ENCODE measurements at regions not wholly inside any gene's neighbourhood (a gene's known extent, or its start where the extent isn't known, plus 50 kb on each side); places are given as distances from the start of the nearest gene placed in this dataset.
"Not testable (repeated sequence)": the region's sequence is repeated elsewhere in the genome, so short reads cannot be mapped to it uniquely, and the experiment has no call there.

DNA sequence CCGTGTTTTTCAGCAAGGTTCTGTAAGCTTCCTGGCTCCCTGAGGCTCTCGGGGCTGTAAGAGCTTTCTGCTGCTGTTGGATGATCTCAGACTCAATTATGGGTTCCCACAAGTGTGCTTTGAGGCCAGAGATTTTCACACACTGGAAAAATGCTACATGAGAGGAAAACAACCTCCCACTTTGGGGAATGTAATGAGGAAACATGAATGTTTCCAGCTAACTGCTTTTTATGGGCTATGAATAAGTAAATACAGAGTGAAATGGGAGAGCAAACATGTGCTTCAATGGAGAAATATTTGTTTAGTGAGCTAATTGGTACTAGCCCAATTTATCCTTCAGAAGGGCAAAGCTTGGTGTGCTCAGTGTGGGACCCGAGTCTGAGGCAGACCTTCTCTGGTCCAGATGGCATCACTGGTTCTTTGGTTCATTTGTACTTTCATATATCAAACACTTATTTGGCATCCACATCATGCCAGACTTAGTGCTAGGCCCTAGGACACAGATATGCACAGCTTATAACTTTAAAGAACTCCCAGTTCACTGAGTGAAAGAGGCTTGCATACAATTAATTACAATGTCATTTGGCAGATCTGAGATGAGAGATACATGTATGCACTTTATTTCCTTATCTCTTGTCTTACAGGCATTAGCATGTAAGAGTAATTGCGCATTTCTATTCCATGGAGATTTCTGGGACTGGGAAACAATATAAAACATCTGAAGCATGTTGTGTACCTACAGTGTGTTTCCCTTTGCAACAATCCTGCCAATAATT is 248.8 kb downstream of the RDH14 start:
- no peak for DNase-seq (ENCODE audit: low read depth)

DNA sequence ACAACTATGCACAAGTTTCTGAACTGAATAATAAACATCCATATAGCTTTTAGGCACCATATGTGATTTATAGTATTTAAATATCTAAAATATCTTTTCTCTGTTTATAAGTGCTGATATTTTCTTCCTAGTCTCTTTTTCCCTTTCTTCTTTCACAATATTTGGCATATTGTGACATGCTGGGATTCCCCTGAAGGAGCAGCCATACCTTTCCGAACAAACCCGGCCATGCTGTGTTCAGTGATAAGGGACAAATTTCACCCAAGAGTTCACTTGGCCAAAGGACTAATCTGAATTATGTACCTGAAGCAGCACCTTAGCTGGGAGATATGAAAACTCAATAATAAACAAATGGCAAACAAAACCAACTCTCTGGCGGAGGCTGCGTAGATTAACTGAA is 250.8 kb downstream of the RDH14 start:
- DNase-seq (ENCODE audit: low read depth): no peak

GRCh38 chr2:18309188-18309587 is 251.3 kb downstream of the RDH14 start:
- no peak for DNase-seq (ENCODE audit: low read depth)

- no peak for DNase-seq (ENCODE audit: low read depth)
These were observed 255.6 kb downstream of the RDH14 start for GRCh38 chr2:18304849-18305248.

GRCh38 chr2:18301421-18302139 is 258.9 kb downstream of the RDH14 start:
- DNase-seq (ENCODE audit: low read depth): no peak

- no peak for DNase-seq (ENCODE audit: low read depth)
These were observed 260.8 kb downstream of the RDH14 start for GRCh38 chr2:18299423-18300212.

DNA sequence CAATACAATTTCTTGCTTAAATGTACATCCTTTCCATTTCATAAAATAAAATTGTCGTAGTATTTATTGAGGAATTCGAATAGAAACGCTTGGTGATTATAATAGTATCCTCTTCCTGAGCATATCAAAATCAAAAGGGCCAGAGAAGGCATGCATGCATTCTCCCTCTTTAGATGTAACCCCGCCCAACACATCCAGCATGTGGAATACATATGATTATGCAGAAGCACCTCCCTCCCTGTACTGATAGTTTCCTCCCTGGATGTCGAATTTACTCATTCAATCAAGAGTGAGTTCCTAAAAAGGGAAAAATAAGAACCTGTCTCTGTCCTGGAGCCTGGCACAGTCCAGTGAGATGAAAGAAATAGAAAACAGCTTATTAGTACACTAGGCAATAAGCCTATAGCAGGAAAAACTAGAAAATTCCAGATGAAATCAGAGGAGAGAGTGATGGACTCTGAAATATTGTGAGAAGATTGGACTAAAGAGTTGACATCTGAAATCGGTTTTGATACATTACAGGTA is 262.9 kb downstream of the RDH14 start:
- DNase-seq (ENCODE audit: low read depth): no peak

- DNase-seq (ENCODE audit: low read depth): no peak
These were observed 270.1 kb downstream of the RDH14 start for GRCh38 chr2:18290386-18290785.

DNA sequence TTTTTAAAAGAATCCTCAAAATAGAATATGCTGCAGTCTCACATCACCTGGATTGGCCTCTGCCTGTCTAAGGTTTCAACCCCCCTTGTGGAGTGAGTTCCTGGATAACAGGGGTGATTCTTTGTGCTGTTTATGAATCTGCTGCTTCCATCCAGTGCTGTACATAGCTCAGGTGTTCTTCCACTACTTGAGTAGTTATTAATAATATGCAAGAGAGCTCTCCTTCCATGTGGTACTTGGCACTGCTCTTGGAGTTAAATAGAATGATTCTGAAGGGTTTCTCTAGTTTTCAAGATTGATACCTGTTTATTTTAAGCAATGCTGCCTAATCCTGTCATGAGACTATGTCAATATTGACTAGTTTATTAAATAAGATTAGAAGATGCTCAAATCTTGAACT is 273.6 kb downstream of the RDH14 start:
- no peak for DNase-seq (ENCODE audit: low read depth)

DNA sequence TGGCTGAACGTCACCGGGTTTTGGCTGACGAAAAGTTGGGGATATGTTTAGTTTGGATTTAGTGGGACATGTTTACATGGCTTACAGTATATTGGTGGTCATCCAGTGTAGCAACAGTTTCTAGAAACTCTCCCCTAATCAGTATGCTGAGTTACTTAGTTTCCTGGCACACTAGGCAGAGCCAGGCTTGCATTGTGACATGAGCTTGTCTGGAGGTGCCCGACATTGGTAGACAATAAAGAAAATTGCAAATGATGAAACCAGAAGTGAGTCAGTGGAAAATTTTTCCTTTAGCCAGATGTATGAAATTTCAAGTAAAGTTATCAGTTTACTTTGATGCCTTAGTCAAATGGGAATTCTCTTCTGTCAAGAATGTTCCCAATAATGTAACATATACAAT is 276.1 kb downstream of the RDH14 start:
- DNase-seq (ENCODE audit: low read depth): no peak

GRCh38 chr2:18282026-18282425 is 278.4 kb downstream of the RDH14 start:
- no peak for DNase-seq (ENCODE audit: low read depth)

DNA sequence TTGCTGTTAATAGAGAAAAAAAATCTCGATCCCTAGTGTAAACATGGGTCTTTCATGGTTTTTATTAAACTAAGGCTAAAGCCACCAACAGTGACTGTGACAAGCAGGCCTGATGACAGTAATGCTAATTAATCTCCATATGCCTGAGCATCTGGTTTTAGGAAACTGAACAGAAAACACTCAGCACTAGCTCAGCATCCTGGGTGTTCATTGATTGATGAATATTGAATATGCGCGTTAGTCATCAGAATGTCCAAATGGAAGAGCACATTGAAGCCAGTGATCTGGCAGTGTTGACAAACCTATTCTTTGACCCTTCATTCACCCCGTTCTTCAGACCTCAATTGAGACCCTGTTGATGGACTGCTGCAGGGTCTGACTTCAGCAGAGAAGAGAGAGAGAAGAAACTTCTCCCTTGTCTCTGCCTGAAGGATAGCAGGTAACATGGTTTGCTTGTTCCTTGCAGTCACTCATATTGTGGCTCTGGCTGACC is 283.8 kb downstream of the RDH14 start:
- DNase-seq (ENCODE audit: low read depth): no peak

DNA sequence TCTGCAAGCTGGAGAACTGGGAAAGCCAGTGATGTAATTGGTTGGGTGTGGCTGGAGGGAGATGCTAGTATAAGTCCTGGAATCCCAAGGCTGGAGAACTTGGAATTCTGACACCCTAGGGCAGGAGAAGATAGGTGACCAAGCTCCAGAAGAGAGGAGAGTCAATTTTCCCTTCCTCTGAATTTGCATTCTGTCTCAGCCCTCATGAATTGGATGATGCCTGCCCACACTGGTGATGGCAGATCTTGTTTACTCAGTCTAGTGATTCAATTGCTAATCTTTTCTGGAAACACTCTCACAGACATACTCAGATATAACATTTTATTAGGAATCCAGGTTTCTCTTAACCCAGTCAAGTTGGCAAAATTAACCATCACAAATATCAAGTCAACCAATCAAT is 287.2 kb downstream of the RDH14 start:
- no peak for DNase-seq (ENCODE audit: low read depth)

- DNase-seq (ENCODE audit: low read depth): no peak
These were observed 288.3 kb downstream of the RDH14 start for GRCh38 chr2:18272148-18272494.

- no peak for DNase-seq (ENCODE audit: low read depth)
These were observed 288.9 kb downstream of the RDH14 start for GRCh38 chr2:18271370-18272147.

DNA sequence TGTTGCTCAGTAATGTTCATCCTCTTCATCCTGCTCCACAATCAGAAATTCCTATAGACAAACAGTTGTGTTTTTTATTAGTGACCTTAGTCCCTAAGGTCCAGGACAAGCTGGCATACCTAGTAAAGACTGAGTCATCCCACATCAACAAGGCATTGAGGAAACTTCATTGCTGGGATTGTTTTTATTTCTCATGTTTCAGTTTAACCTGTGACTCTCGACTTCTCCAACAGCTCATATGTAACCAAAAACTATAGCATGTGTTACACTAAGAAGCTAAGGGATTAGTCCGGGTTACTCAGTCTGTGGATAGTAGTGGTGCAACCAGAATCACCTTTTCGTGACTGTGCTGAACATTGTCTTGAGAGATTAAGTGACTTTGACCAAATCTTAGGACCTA is 292.1 kb downstream of the RDH14 start:
- DNase-seq (ENCODE audit: low read depth): no peak

DNA sequence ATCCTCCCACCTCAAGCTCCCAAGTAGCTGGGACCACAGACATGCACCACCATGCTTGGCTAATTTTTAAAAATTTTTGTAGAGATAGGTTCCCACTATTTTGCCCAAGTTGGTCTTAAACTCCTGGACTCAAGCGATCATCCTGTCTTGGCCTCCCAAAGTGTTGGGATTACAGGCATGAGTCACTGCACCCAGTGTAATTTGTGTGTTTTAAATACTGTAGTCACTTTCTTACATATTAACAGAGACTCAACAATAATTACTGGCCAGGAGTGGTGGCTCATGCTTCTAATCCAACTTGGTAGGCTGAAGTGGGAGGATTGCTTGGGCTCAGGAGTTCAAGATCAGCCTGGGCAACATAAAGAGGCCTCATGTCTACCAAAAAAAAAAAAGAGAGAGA is 293.0 kb downstream of the RDH14 start:
- no peak for DNase-seq (ENCODE audit: low read depth)

GRCh38 chr2:18266699-18267098 is 293.8 kb downstream of the RDH14 start:
- DNase-seq (ENCODE audit: low read depth): not testable (repeated sequence)

DNA sequence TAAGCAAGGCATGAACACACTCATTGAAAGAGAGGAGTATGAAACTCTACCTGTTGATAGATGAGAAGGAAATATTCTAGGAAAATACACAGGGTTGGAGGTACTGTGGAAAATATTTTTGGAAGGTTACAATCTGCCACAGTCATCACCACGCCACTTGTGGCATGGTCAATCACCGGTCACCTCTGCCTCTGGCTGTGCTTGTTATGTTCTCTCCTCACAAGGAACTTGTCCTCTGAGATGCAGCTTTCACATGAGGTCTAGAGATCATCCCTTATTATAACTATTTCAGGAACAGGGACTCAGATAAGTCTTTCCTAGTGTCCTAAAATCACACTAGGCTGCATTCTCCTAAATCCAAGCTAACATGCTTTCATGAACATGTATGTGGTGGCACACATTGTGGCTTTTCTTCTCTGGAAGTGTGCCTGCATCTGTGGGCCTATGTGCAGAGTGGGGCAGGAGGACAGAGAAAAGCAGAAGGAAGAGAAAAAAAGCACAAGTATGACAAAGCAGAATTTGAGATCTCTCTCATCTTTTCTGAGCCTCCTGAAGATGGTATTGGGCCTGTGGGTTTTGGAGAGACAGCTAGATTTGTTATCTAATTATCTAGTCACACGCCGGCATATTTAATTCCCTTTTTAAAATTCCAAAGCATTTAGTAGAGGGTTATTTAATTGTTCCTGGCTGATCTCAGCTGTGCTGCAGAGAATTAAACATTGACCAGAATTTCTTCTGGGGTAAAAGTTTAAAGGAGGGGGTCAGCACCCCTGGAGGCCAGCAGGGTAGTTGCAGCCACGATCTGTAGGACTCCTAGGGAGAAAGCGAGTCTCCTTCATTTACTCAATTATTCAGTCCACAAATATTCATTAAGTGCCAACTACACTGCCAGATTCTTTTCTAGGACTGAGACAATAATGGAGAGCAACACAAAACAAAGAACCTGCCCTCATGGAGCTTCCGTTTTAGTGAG is 294.6 kb downstream of the RDH14 start:
- DNase-seq (ENCODE audit: low read depth): no peak

DNA sequence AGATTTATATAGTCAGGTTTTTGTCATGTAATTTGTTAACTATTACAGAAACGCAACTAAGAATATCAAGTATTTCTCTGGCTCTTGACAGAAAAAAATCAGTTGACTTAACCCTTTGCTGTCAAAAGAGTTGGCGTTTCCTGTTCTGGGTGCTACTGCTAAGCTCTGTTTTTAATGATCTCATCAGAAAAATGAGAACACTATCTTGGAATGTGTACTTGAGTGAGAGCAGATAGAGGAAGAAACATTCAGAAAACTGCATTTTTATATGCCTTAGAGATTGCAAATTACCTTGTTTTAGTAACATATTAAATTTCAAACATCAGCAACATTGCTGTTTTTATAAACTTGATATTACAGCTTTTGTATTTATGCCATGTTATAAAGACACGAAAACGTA is 297.9 kb downstream of the RDH14 start:
- no peak for DNase-seq (ENCODE audit: low read depth)
